ENCODE measurements at regions not wholly inside any gene's neighbourhood (a gene's known extent, or its start where the extent isn't known, plus 50 kb on each side); places are given as distances from the start of the nearest gene placed in this dataset.

- no peak for TF ChIP-seq RNF219 (CRISPR knock-in tag; IDR thresholded peaks at IDR 0.05)
- peak; percentile 68; the same call in 1 of the 2 replicates for TF ChIP-seq NFKB2 (CRISPR knock-in tag; IDR thresholded peaks at IDR 0.05; ENCODE audit: borderline replicate concordance)
- no peak for TF ChIP-seq HHEX (CRISPR knock-in tag; IDR thresholded peaks at IDR 0.05)
- TF ChIP-seq ZBTB34 (CRISPR knock-in tag; IDR thresholded peaks at IDR 0.05), result peak; percentile 97
- 0 out of 2 replicates have a peak, but pooled peaks have one; percentile 25 for TF ChIP-seq ZSCAN12 (CRISPR knock-in tag; IDR thresholded peaks at IDR 0.05)
- TF ChIP-seq ZBTB4 (CRISPR knock-in tag; IDR thresholded peaks at IDR 0.05; ENCODE audit: borderline replicate concordance), result peak; percentile 64; the same call in 1 of the 2 replicates
- no peak for TF ChIP-seq PAF1 (CRISPR knock-in tag; IDR thresholded peaks at IDR 0.05)
- peak; percentile 77 for TF ChIP-seq ZNF274 (CRISPR knock-in tag; IDR thresholded peaks at IDR 0.05)
- TF ChIP-seq ETV6 (CRISPR knock-in tag; conservative IDR thresholded peaks at IDR 0.05), result 0 out of 2 replicates have a peak, but pooled peaks have one; percentile 54
- TF ChIP-seq ASH2L (IDR thresholded peaks at IDR 0.05; ENCODE audit: insufficient read length, low read depth, low read length), result no peak
- TF ChIP-seq KLF12 (CRISPR knock-in tag; IDR thresholded peaks at IDR 0.05; ENCODE audit: borderline replicate concordance), result peak; percentile 61
- TF ChIP-seq RAD21 (CRISPR knock-in tag; IDR thresholded peaks at IDR 0.05), result peak; percentile 37; the same call in 1 of the 2 replicates
- peak; percentile 63; the same call in 1 of the 2 replicates for TF ChIP-seq ZNF143 (CRISPR knock-in tag; IDR thresholded peaks at IDR 0.05)
- peak; percentile 74 for TF ChIP-seq KAT8 (CRISPR knock-in tag; IDR thresholded peaks at IDR 0.05)
- peak; percentile 70 for TF ChIP-seq ZNF205 (CRISPR knock-in tag; IDR thresholded peaks at IDR 0.05)
- TF ChIP-seq CEBPB (IDR thresholded peaks at IDR 0.05; ENCODE audit: borderline replicate concordance, low read depth, low read length), result peak; percentile 99
- no peak for TF ChIP-seq CREB3 (CRISPR knock-in tag; IDR thresholded peaks at IDR 0.05)
- TF ChIP-seq HDAC2 (CRISPR knock-in tag; IDR thresholded peaks at IDR 0.05), result peak; percentile 97
- peak; percentile 86 for TF ChIP-seq TFDP2 (CRISPR knock-in tag; IDR thresholded peaks at IDR 0.05)
- TF ChIP-seq GABPA (IDR thresholded peaks at IDR 0.05; ENCODE audit: low read depth, low read length), result no peak
- TF ChIP-seq GABPA (CRISPR knock-in tag; IDR thresholded peaks at IDR 0.05; ENCODE audit: low read depth), result no peak
These were observed 85.4 kb upstream of the CPEB4 start (continued) for GRCh38 chr5:173802670-173803165.

All from HepG2 (cell line).